Inflammatory macrophage treated with lipopolysaccharide for 4 hours (primary cell): ENCODE measurements at regions not wholly inside any gene's neighbourhood (a gene's known extent, or its start where the extent isn't known, plus 50 kb on each side); places are given as distances from the start of the nearest gene placed in this dataset.

Experiments used
- DNase-seq: peaks from one replicate; pipeline ENCODE4 v3.0.0-alpha.2; 2020

- no peak for DNase-seq
Observed at GRCh38 chr1:8112611-8113261, 86.6 kb upstream of the ERRFI1 start.

GRCh38 chr1:8111560-8111959, 85.5 kb upstream of the ERRFI1 start:
- DNase-seq = no peak

GRCh38 chr1:8109216-8109615, 83.1 kb upstream of the ERRFI1 start:
- DNase-seq = no peak

- no peak for DNase-seq
Observed at GRCh38 chr1:8107897-8108296, 81.8 kb upstream of the ERRFI1 start.

- peak; percentile 94 for DNase-seq
Observed at GRCh38 chr1:8104278-8105236, 78.4 kb upstream of the ERRFI1 start.

- DNase-seq = no peak
Observed at GRCh38 chr1:8097908-8098307, 71.8 kb upstream of the ERRFI1 start.

GRCh38 chr1:8097077-8097799, 71.1 kb upstream of the ERRFI1 start:
- peak; percentile 89 for DNase-seq

GRCh38 chr1:8096105-8097011, 70.2 kb upstream of the ERRFI1 start:
- peak; percentile 87 for DNase-seq

- DNase-seq = no peak
Observed at GRCh38 chr1:8095584-8095983, 69.5 kb upstream of the ERRFI1 start.

- peak; percentile 90 for DNase-seq
Observed at GRCh38 chr1:8094481-8095241, 68.6 kb upstream of the ERRFI1 start.

GRCh38 chr1:8093221-8093980, 67.3 kb upstream of the ERRFI1 start:
- DNase-seq = no peak

- no peak for DNase-seq
Observed at GRCh38 chr1:8092657-8093056, 66.5 kb upstream of the ERRFI1 start.

GRCh38 chr1:8091691-8092090, 65.6 kb upstream of the ERRFI1 start:
- DNase-seq = no peak

- DNase-seq = peak; percentile 46
Observed at GRCh38 chr1:8090241-8090702, 64.2 kb upstream of the ERRFI1 start.

- peak; percentile 33 for DNase-seq
Observed at GRCh38 chr1:8089535-8090228, 63.6 kb upstream of the ERRFI1 start.

GRCh38 chr1:8086055-8086454, 59.9 kb upstream of the ERRFI1 start:
- DNase-seq = peak; percentile 75

- DNase-seq = no peak
Observed at GRCh38 chr1:8084913-8085312, 58.8 kb upstream of the ERRFI1 start.

GRCh38 chr1:8083739-8084484, 57.8 kb upstream of the ERRFI1 start:
- DNase-seq = peak; percentile 94

- DNase-seq = peak; percentile 24
Observed at GRCh38 chr1:8082945-8083344, 56.8 kb upstream of the ERRFI1 start.
